ENCODE measurements at regions not wholly inside any gene's neighbourhood (a gene's known extent, or its start where the extent isn't known, plus 50 kb on each side); places are given as distances from the start of the nearest gene placed in this dataset.
A peak's percentile ranks its signal among the peaks of the same experiment; 100 is the strongest.
"Not testable (repeated sequence)": the region's sequence is repeated elsewhere in the genome, so short reads cannot be mapped to it uniquely, and the experiment has no call there.

DNA sequence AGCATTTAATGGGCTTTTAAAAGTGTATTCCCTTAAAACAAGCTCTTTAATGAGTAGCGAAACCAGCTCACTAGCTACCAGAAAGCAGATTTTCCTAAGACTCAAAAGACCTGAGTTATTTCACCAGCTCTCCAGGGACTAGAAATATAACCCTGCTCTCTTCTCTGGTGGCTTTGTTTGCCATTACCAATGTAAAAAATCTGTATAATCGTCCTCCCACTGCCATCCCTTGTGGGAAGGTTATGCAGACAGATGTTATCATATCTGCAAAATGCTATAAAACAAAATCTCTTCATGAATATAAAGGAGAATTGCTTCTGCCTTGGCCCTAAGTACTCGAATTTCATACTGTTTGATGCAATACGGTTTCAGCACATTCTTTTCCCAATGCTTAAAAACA is 335.2 kb downstream of the NUP35 start:
- no peak for DNase-seq (ENCODE audit: low read depth, low spot score)

DNA sequence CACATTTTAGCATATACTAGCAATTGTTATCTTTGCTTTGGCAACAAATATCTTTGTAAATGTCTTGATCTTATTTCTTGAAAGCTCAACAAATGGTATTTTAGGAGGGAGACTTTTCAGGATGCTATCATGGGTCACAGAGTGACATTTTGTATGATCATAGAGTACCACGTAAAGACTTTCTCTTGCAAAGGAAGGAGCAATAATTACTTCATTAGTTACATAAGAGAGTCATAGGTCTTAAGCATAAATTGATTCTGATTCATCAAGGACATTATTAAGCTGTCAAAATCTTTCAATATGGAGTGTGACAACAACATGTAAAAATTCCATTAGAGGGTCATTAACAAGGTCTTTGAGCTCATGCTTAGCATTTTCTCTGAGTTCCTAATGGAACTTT is 339.6 kb downstream of the NUP35 start:
- no peak for DNase-seq (ENCODE audit: low read depth, low spot score)

DNA sequence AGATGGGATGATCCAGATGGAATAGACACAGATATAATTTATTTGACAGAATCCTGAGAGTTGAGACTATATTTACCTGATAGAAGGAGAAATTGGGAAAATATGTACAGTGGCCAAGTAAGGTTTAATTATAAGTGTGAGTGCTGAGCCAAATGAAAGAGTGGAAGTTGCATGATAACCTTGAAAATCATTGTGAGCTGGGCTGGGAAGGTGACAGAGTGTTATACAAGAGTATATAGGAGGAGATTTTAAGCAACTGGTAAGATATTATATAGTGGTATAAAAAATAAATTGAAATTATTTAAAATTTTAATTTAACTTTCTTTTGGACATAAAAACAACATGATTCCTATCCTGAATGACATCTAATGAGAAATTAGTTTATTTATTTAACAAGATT is 340.8 kb downstream of the NUP35 start:
- no peak for DNase-seq (ENCODE audit: low read depth, low spot score)

DNA sequence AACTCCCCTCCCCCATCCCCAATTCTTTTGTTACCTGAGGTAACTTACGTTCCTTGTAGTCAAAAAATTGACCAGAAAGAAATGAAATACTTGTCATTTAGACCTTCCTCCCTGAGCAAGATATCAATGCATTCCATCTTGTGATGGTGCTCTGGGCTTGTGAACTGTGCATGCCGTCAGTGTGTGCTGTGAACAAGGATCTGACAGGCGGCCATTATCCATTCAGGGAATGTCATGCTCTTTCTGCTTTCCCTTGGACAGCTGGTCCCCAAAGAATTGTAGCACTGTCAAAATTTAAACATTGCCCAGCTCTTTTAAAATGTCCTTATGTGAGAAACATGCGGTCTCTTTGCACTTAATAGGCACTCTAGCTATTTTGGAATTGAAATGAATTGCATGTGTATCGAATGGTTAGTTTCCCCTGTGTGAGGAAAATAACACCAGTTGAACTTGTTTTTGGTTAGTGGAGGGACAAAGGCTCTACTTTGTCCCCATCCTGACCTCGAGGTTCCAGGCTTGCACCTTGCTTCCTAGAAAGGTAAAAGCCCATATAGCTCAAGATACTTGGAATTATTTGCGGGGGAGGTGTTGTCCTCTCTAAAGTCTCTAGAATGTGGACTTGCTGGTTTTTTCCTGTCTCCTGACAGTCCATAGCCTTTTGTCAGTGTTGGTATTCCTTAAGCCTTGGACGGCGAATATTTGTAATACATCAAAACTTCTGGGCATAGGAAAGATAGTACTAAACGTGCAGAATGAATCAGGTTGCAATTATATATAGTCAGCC is 350.9 kb downstream of the NUP35 start:
- DNase-seq (ENCODE audit: low read depth, low spot score): no peak

DNA sequence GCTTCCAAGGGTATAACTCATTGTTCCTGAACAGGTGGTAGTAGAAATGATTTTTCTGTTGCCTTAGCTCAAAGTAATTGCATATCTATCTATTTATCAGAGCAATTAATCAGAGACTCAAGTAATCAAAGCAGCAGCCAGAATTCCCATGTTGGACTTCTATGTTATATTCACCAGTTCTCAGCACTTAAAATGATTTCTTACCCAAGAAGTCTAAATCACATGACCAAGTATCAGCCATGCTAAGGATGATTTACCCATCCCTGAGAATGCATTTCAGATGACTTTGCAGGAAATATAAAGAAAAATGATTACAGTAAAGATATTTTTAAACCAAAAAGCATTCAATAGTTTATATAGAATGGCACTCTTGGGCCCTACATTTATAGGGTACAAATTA is 352.2 kb downstream of the NUP35 start:
- no peak for DNase-seq (ENCODE audit: low read depth, low spot score)

DNA sequence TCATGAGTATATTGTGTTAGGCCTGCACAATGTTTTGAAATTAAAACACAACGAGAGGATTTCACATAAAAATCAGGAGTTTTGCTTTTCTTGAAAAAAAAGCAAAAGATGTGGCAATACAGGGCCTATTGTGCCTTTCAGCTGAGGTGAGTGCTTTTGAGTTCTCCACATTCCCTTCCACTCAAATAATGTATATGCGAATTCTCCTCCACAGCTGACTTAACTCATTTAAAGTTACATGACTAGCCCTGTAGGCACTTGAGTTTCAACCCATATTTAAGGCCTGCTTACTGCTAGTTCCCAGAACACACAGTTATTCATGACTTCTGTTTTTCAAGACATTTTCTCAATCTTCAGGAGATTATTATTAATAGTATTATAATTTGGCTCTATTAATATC is 353.1 kb downstream of the NUP35 start:
- DNase-seq (ENCODE audit: low read depth, low spot score): no peak

DNA sequence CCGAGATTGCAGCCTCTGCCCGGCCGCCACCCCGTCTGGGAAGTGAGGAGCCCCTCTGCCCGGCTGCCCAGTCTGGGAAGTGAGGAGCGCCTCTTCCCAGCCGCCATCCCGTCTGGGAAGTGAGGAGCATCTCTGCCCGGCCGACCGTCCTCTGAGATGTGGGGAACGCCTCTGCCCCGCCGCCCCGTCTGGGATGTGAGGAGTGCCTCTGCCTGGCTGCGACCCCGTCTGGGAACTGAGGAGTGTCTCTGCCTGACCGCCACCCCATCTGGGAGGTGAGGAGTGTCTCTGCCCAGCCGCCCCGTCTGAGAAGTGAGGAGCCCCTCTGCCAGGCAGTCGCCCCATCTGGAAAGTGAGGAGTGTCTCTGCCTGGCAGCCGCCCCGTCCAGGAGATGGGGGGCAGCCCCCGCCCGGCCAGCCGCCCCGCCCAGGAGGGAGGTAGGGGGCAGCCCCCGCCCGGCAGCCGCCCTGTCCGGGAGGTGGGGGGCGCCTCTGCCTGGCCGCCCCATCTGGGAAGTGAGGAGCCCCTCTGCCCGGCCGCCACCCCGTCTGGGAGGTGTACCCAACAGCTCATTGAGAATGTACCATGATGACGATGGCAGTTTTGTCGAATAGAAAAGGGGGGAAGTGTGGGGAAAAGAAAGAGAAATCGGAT is 354.8 kb downstream of the NUP35 start:
- DNase-seq (ENCODE audit: low read depth, low spot score): not testable (repeated sequence)

DNA sequence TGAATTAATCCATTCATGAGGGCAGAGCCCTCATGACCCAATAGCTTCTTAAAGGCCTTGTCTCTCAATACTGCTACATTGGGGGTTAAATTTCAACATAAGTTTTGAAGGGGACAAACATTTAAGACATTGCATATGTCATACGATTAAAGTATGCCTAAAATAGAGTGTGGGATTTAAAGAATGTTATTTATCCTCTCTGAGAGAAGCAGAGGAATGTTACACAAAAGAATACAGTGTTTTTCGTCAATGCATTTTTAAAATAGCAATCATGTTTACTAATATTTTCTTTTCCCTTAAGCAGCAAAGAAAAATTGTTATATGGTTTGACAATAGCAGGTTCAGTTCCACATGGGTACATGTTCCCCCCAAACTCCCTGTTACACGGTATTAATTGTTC is 363.1 kb downstream of the NUP35 start:
- DNase-seq (ENCODE audit: low read depth, low spot score): no peak

DNA sequence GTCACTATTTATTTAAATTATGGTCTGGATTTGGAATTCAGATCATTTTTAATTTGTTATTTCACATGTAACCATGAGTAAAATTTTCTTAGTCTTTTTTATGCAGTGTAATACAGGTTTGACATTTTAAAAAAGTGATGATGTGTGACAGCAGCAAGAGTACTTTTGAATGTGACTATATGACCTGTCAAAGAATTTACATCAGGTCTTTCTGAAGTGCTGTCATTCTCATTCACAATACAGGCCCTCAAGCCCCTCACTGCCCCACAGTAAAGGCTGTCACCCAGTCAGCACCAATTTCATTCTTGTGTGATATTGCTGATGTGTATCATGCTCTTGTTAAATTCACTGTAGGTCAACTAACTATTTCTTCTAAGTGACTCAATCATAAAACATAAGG is 364.2 kb downstream of the NUP35 start:
- no peak for DNase-seq (ENCODE audit: low read depth, low spot score)

DNA sequence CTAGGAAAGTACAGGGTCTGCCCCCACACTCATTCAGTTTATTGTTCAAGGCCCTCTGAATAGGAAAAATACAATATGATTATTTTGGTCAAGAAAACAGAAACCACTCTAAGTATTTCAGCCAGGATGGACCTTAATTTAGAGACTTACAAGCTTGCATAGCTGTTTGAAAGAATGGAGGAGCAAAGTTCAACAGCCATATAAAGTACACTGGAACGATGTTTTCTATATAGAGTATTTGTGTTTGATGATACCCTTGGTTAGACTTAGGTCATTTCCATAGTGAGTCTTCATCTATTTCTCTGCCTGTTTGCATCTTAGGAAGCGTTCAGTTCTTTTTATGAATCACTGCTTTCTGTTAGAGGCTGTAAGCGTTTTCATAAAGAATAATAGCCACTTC is 366.2 kb downstream of the NUP35 start:
- no peak for DNase-seq (ENCODE audit: low read depth, low spot score)

DNA sequence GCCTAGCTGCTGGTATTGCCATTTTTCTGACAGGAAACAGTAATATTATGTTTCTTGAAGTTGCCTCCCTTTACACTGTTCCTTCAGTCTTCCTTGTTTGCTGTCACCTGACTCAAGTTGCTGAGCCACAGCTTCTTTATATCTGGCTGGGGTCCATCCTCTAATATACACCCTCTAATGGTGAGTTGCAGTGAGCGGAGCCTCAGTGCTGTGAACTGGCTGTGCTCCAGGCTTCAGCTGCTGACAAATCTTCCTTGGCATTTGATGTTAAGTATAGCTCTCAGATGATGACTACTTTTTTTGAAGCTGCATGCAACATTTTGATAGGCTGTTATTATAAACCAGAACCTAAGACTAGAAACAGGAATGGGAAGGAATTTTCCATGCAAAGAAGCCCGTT is 366.7 kb downstream of the NUP35 start:
- DNase-seq (ENCODE audit: low read depth, low spot score): peak; percentile 21

DNA sequence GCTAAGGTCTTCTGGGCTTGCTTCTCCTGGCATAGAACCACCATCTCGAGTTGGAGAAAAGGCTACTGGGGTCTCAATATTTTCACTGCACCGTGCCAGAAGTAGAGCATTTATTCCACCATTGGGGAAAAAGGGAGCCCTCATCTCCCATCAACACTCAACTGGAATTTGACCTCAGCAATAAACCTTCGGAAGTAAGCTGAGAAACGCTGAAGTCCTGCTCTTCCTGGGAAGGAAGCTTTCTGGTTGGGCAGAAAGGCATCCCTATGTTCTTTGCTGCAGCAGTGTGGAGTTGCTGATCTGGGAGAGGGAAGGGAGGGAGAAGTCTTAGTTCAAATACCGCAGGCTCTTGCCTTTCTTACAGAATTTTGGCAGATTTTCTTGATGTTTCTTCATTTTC is 368.8 kb downstream of the NUP35 start:
- no peak for DNase-seq (ENCODE audit: low read depth, low spot score)

DNA sequence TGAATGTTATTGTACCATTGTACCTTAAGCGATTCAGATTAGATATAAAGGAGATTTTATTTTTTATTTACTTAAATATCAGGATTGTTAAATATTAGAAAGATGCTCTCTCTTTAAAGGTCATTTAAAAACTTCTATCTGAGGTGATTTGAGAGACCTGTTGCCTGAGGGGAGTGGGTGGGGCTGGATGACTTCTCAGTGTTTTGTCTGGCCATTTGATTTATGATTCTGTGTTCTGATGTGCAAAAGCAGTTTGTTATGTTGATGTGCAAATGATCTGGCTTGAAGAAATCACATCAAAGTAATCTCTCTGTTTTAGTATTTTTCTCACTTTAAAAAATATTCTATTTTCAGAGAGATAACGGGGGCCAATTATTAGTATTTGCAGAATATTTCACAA is 370.8 kb downstream of the NUP35 start:
- no peak for DNase-seq (ENCODE audit: low read depth, low spot score)

DNA sequence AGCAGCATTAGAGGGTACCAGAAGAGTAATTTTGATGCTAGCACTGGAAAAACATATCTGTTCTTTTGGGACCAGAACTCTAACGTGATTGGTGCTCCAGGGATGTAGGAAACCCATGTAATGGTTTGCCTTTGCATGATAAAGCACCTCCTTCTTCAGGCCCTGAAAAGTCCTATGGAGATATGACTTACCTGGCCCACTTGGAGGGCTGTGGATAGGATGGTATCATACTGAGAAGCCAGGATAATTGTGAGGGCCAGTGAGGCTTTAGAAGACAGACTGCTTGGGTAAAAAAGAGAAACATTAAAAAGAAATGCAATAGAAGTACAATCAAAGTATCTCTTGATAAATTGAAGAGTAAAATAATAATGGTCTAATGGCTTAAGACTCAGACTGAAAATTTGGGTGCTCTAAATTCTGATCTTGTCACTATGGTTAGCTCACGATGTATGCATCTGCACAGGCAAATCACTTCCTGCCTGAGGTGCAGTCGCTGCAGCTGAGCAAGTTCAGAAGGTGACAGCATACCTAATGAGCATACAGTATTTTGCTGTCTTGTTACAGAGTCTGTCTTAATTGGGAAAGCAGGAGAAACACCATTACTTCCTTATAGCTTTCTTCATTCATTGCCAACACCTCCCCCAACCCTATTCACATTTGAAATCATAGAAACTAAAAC is 371.5 kb downstream of the NUP35 start:
- DNase-seq (ENCODE audit: low read depth, low spot score): no peak

DNA sequence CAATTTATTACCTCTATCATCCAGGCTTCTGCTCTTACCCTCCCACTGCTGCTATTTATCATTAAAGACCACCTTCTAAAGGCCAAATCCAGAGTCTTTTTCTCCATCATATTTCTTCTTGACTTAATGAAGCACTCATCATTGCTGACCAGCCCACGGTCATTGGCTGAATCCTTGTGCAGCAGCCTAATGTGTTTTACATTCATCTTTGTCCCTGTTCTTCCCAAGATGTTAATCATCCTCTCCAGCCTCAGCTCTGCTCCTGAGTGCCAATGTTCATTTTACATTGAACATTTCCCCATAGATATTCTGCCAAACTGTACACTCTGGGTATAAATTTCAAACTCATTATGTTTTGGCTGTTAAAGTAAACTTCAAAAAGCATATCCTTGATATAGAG is 373.6 kb downstream of the NUP35 start:
- no peak for DNase-seq (ENCODE audit: low read depth, low spot score)

DNA sequence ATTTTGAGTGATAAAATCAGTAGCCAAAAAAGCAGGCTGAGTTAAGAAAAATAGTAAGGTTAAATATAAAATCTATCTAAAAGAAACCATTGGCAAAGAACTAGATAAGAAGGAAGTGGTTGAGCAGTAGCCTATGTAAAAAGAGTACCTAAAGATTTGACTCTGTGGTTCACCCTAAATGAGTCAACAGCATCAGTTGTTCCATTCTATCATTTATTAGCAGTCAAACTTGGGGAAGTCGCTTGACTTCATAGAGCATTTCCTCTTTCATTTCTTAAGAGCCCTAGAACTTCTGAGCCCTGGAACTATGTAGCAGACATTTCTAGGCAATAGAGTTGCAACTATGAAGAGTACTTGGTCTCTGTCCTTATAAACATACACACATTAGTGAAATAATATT is 381.7 kb downstream of the NUP35 start:
- DNase-seq (ENCODE audit: low read depth, low spot score): no peak

DNA sequence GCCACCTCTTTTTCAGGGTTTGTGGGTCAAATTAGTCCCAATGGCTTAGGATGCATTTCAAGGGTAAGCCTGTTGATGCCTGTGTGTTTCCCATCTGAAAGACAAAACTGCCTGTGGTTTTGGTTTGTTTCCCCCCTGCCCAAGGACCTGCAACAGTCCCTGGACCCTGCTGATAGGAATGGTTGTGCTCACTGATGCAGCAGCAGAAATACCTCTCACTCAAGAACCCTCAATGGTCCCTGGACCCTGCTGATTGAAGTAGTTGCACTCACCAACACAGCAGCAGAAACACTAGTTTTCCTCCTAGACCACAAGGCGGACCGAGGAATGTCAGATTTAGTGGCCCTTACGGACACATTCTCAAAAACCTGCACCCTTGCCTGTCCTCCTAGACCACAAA is 386.9 kb downstream of the NUP35 start:
- no peak for DNase-seq (ENCODE audit: low read depth, low spot score)

DNA sequence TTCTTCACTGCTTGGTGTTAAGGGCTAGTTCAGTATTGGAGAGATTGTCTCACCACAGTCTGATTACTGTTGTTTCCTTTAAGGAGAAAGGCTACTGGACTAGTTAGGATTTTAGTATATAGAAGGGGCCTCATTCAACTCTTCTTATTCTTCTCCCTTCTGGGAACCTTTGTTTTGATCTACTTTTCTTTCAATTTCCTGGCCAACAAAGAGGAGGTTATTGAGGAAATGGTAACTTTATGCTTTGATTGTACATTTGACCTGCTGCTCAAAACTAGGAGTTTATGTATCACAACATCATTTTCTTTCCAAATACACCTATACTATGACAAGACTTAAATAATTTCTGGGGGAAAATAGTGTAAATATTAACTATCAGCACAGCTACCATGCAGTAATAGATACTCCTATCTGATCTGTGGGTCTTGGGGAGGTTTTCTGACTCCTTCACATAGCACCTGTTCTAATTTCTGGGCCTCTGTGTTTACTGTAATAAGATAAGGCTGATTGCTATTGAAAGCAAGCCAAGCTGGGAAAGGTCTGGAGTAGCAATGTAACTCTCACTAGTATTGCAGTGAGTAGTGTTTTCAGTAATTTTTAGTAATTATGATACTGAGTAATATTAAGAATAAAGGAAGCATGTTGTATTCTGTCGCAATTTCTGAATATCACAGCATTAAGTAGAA is 395.3 kb downstream of the NUP35 start:
- DNase-seq (ENCODE audit: low read depth, low spot score): no peak

DNA sequence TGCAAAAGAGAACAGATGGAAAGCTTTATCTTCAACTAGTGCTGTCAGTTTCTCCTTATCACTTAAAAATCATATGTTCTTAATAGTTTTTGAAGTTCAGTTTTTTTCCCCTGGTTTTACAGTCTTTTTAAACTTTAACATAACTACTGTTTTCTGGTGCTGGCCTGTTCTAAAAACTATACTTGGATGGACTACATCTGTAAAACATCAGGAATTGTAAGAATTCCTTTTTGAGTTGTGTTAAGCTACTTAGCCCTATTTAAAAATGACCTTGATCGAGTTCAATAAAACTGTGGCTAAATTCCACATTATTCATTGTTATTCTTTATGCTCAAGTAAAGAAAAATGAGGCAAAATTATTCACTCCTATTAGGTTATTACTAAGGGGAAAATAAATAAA is 397.7 kb downstream of the NUP35 start:
- no peak for DNase-seq (ENCODE audit: low read depth, low spot score)

DNA sequence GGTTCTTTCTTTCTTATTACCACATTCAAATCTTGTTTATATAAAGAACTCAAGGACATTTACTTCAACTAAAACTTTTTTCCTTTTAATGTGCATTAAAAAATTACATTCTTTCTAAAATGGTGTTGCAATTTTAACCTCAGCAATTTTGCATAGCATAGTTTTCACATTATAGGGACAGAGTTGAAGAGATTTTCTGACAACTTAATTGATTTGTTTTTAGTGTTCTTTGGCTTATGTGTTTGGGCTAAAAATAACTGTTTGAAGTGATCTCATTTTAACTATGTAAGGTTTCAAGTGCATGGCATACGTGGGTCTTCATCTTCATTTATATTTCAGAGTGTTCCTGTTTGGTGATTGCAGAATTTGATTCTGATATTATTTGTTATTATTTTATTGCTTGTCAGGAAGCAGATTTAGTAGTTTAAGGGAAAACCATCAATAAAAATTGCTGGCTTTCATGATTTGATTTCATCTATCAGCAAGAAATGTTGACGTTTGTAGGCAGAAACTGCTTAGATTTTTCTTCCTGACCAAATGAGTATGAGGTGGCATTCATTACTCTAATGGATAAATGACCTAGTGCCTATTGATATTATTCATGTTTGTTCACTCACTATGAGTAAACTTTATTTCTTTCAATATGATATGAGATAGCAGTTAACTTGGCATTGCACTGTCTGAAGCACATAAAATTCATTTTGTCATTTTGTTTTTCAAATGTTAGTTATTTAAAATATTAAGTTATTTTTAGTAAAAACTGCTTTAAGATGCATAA is 398.4 kb downstream of the NUP35 start:
- no peak for DNase-seq (ENCODE audit: low read depth, low spot score)

DNA sequence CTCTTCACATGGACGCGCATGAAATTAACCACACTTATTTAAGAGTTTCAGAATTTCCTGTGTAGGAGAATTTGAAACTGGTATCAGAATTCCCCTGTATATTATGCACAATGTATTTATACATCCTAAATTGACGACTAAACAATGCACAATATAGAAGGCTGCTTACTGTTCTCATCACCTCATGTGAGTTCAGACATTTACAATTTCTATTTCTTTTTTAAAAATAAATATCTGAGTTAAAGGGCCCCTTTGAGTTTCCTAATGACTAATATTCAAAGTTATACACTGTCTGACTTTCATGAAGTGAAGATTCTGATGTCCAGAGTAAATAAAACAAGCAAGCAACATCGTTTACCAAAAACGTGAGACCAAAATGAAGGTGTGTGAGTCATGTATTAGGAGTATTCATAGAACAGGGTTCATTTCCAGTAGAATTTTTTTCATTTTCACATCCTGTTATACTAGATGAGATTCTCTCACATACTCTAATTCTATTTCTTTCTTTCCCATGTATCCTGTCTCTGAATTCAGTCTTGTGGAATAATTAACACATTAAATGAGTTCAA is 406.2 kb downstream of the NUP35 start:
- no peak for DNase-seq (ENCODE audit: low read depth, low spot score)
